ENCODE measurements at regions not wholly inside any gene's neighbourhood (a gene's known extent, or its start where the extent isn't known, plus 50 kb on each side); places are given as distances from the start of the nearest gene placed in this dataset.

DNA sequence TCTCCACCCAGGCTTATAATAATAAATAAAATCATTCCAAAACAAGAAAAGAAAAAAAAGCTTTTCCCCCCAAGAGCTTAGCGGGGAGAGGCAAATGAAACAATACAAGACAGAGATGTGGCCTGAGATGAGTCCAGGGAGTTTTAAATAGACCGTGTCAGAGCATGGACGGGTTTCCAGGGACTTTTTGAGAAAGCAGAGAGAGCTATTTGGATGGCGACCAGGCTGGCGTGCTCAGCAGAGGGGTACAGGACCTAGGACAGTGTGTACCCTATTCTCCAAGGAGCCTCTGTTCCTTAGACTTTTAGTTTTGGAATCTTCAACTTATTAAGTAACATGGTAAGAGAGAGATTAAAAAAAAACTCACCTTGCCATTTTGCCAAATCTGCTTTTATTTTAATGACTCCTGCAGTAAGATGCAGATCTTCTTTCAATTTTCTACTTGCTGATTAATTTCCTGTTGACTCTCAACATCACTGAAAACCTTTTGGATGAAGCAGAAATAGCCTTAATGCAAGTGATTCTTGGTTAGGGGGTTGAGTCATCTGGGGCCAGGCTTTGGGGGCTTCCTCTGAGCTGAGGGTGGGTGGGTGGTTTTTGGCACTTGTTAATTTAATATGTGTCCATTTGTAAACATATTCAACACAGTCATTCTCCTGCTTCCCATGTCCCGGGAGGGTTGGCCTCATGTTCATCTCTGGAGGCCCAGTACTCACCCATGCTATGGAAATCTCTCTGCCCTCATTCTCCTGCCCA is 49.6 kb upstream of the OSMR start:
- DNase-seq (ENCODE audit: insufficient read length, low spot score) (no peak), FAIRE-seq (no peak)
- TF ChIP-seq, protein P1, sequence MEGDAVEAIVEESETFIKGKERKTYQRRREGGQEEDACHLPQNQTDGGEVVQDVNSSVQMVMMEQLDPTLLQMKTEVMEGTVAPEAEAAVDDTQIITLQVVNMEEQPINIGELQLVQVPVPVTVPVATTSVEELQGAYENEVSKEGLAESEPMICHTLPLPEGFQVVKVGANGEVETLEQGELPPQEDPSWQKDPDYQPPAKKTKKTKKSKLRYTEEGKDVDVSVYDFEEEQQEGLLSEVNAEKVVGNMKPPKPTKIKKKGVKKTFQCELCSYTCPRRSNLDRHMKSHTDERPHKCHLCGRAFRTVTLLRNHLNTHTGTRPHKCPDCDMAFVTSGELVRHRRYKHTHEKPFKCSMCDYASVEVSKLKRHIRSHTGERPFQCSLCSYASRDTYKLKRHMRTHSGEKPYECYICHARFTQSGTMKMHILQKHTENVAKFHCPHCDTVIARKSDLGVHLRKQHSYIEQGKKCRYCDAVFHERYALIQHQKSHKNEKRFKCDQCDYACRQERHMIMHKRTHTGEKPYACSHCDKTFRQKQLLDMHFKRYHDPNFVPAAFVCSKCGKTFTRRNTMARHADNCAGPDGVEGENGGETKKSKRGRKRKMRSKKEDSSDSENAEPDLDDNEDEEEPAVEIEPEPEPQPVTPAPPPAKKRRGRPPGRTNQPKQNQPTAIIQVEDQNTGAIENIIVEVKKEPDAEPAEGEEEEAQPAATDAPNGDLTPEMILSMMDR (IDR thresholded peaks at IDR 0.05; ENCODE audit: insufficient read depth, missing control alignments): no peak
